Fibroblast of the aortic adventitia (primary cell): ENCODE measurements at regions not wholly inside any gene's neighbourhood (a gene's known extent, or its start where the extent isn't known, plus 50 kb on each side); places are given as distances from the start of the nearest gene placed in this dataset.

Experiments
- DNase-seq: peaks from one replicate; pipeline ENCODE4 v3.0.0-alpha.2; 2010; ENCODE audit warnings: low read depth
- H3K4me3 ChIP-seq: 2 replicates; pipeline ENCODE4 v1.5.1; 2011; ENCODE audit warnings: low read depth, mild to moderate bottlenecking, control low read depth, low read length, moderate library complexity
- TF ChIP-seq, protein P1 (sequence below): IDR thresholded peaks from 2 replicates; pipeline ENCODE4 v1.5.1; 2011; ENCODE audit warnings: mild to moderate bottlenecking, low read length, control low read depth, inconsistent platforms; ENCODE audit not compliant: insufficient read depth

DNA sequence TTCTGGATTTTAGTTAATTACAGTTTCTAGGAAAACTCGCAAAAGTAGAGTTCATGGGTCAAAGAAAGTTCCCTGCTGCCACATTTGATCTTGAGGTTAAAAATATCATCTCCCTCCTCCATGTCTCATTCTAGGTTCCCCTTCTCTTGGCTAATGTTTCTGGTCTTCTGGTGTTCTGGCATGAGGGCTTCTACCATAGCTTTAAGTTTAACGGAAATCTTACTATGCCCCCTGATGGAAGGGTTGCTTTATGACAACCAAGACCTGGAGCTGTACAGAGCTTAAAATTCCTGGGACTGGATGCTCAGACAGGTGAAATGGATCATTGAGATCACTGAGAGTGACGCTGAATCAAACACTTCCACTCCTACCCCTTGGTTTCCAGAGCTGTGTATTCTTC is 1881.7 kb downstream of the MRPL39 start:
- no peak overlapping the region for H3K4me3 ChIP-seq
- TF ChIP-seq, protein P1, sequence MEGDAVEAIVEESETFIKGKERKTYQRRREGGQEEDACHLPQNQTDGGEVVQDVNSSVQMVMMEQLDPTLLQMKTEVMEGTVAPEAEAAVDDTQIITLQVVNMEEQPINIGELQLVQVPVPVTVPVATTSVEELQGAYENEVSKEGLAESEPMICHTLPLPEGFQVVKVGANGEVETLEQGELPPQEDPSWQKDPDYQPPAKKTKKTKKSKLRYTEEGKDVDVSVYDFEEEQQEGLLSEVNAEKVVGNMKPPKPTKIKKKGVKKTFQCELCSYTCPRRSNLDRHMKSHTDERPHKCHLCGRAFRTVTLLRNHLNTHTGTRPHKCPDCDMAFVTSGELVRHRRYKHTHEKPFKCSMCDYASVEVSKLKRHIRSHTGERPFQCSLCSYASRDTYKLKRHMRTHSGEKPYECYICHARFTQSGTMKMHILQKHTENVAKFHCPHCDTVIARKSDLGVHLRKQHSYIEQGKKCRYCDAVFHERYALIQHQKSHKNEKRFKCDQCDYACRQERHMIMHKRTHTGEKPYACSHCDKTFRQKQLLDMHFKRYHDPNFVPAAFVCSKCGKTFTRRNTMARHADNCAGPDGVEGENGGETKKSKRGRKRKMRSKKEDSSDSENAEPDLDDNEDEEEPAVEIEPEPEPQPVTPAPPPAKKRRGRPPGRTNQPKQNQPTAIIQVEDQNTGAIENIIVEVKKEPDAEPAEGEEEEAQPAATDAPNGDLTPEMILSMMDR, result no peak
- DNase-seq, result no peak

DNA sequence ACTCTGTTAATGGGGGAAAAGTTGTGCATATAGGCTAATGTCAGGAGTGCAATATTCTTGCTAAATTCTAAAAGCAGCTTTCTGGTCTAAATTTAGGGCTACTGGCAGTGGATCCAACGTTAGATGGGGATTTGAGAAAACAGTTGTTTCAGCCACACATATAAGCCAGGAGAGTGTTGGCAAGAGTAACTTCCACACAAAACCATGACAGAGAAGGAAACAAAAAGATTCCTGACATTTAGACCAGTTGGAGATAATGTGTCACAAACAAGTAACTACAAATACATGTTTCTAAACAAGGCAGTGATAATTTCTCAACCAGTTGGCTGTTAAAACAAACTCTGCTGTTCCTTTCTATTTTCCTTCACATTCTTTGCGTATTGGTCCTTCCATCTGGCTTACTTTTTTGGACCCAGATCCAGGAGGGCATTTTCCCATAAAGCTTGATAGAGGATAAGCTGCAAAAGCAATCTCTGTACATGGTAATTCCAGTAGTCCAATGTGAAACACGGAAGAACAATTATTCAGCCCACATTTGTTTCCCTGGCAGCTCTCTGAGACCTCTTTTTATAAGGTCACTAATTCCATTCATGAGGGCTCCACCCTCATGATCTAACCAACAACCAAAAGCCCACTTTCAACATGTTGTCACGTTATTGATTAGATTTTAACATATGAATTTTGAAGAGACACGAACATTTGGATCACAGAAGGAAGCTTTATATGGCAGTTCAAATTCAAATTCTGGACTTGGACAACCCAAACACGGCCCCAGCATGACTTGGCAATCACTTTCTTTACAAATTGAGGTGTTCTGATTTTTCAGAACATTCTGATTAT is 1888.6 kb downstream of the MRPL39 start:
- no peak overlapping the region for H3K4me3 ChIP-seq
- no peak for DNase-seq
- TF ChIP-seq, protein P1, result no peak

- H3K4me3 ChIP-seq, result no peak overlapping the region
- TF ChIP-seq, protein P1, result no peak
- no peak for DNase-seq
Observed at GRCh38 chr21:23712166-23712565, 1895.1 kb downstream of the MRPL39 start.

GRCh38 chr21:23706431-23706830 is 1900.8 kb downstream of the MRPL39 start:
- TF ChIP-seq, protein P1, result no peak
- H3K4me3 ChIP-seq, result no peak overlapping the region
- no peak for DNase-seq

DNA sequence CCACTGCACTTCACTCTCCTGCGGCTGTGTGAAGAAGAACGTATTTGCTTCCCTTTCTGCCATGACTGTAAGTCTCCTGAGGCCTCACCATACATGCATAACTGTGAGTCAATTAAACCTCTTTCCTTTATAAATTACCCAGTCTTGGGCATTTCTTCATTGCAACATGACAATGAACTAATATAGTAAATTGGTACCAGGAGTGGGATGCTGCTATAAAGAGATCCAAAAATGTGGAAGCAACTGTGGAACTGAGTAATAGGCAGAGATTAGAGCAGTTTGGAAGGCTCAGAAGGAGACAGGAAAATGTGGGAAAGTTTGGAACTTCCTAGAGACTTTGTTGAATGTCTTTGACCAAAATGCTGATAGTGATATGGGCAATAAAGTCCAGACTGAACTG is 1907.9 kb downstream of the MRPL39 start:
- no peak overlapping the region for H3K4me3 ChIP-seq
- no peak for DNase-seq
- TF ChIP-seq, protein P1, result no peak

DNA sequence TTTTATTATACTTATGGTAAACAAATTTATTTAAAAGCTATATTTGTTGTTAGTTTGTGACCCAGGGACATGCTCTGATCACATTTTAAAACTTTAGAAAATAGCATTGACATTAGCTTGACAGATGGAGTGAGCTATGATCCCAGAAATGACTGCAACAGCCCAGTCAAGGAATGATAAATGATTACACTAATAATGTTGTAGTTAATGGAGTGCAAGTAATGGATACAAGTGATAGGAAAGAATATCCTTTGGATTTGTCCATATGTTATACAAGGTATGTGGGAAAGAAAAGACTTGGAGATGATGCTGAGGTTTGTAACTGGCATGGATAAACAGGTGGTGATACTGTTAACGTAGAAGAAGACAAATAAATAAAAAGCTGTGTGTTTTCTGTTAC is 1908.7 kb downstream of the MRPL39 start:
- TF ChIP-seq, protein P1, result no peak
- H3K4me3 ChIP-seq, result no peak overlapping the region
- no peak for DNase-seq

DNA sequence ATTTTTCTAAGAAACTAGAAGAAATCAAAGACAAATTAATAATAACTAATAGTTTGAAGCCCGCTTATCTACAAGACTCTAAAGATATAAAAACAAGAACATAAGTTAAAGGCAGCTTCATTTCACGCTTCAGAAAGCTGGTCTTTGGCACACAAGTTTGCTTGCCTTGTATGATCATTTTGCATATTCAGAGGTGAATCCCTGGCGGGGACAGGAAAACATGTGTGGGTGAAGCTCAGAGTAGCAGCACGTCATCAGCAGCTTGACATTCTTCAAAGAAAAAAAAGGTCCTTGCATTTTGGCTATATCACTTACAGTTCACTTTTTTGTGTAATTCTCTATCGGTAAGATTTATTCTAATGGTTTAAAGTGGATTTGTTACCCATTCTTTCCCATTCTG is 1911.8 kb downstream of the MRPL39 start:
- TF ChIP-seq, protein P1, result no peak
- DNase-seq, result no peak
- H3K4me3 ChIP-seq, result no peak overlapping the region
